ENCODE measurements at regions not wholly inside any gene's neighbourhood (a gene's known extent, or its start where the extent isn't known, plus 50 kb on each side); places are given as distances from the start of the nearest gene placed in this dataset.

- H3K27me3 Mint-ChIP-seq: no peaks in the 10 kb centered on the region
- DNase-seq (ENCODE audit: low spot score in 2 of 2) (no peak), ATAC-seq (replicated peaks; ENCODE audit: extremely low read depth, poor library complexity, severe bottlenecking) (no peak)
- H3K27ac Mint-ChIP-seq (ENCODE audit: low read depth): no peak overlapping the region
- H3K9me3 Mint-ChIP-seq: no peaks in the 10 kb centered on the region
- no peaks in the 10 kb centered on the region for H3K36me3 Mint-ChIP-seq (ENCODE audit: insufficient read depth)
- no peak overlapping the region for H3K4me3 Mint-ChIP-seq
- peaks cover 9% of the 10 kb centered on the region for H3K4me1 Mint-ChIP-seq
These were observed 79.4 kb upstream of the MAP4K3 start for GRCh38 chr2:39516347-39517101.

- ATAC-seq (replicated peaks; ENCODE audit: extremely low read depth, poor library complexity, severe bottlenecking): no peak
- Mint-ChIP-seq H3K36me3 (ENCODE audit: insufficient read depth) (no peaks in the 10 kb centered on the region), H3K4me1 (peaks cover 9% of the 10 kb centered on the region)
These were observed 80.0 kb upstream of the MAP4K3 start for GRCh38 chr2:39517102-39517436.

GRCh38 chr2:39517622-39518021 lies 80.5 kb upstream of the MAP4K3 start:
- peaks cover 9% of the 10 kb centered on the region for H3K4me1 Mint-ChIP-seq
- ATAC-seq (replicated peaks; ENCODE audit: extremely low read depth, poor library complexity, severe bottlenecking) (no peak), DNase-seq (ENCODE audit: low spot score in 2 of 2) (no peak)
- no peak overlapping the region for H3K4me3 Mint-ChIP-seq
- no peaks in the 10 kb centered on the region for H3K9me3 Mint-ChIP-seq
- no peak overlapping the region for H3K27ac Mint-ChIP-seq (ENCODE audit: low read depth)
- H3K36me3 Mint-ChIP-seq (ENCODE audit: insufficient read depth): no peaks in the 10 kb centered on the region
- H3K27me3 Mint-ChIP-seq: no peaks in the 10 kb centered on the region

More at GRCh38 chr2:39517102-39517436, 80.0 kb upstream of the MAP4K3 start:
- H3K4me3 Mint-ChIP-seq: no peak overlapping the region
- no peaks in the 10 kb centered on the region for H3K9me3 Mint-ChIP-seq
- H3K27me3 Mint-ChIP-seq: no peaks in the 10 kb centered on the region
- no peak overlapping the region for H3K27ac Mint-ChIP-seq (ENCODE audit: low read depth)
- no peak for DNase-seq (ENCODE audit: low spot score in 2 of 2)

DNA sequence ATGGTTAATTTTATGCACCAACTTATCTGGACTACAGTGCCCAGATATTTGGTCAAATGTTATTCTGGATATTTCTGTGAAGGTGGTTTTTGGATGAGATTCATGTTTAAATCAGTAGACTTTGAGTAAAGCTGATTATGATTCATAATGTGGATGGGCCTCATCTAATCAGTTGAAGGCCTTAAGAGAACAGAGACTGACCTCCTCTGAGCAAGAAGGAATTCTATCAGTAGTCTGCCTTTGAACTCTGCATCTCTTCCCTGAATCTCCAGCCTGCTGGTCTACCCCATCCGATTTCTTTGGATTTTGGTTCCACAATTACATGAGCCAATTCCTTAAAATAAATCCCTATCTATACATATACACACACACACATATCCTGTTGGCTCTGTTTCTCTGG lies 82.8 kb upstream of the MAP4K3 start:
- no peak overlapping the region for H3K4me3 Mint-ChIP-seq
- no peaks in the 10 kb centered on the region for H3K36me3 Mint-ChIP-seq (ENCODE audit: insufficient read depth)
- DNase-seq (ENCODE audit: low spot score in 2 of 2) (no peak), ATAC-seq (replicated peaks; ENCODE audit: extremely low read depth, poor library complexity, severe bottlenecking) (no peak)
- no peaks in the 10 kb centered on the region for H3K4me1 Mint-ChIP-seq
- H3K27me3 Mint-ChIP-seq: no peaks in the 10 kb centered on the region
- H3K9me3 Mint-ChIP-seq: no peaks in the 10 kb centered on the region
- no peak overlapping the region for H3K27ac Mint-ChIP-seq (ENCODE audit: low read depth)

DNA sequence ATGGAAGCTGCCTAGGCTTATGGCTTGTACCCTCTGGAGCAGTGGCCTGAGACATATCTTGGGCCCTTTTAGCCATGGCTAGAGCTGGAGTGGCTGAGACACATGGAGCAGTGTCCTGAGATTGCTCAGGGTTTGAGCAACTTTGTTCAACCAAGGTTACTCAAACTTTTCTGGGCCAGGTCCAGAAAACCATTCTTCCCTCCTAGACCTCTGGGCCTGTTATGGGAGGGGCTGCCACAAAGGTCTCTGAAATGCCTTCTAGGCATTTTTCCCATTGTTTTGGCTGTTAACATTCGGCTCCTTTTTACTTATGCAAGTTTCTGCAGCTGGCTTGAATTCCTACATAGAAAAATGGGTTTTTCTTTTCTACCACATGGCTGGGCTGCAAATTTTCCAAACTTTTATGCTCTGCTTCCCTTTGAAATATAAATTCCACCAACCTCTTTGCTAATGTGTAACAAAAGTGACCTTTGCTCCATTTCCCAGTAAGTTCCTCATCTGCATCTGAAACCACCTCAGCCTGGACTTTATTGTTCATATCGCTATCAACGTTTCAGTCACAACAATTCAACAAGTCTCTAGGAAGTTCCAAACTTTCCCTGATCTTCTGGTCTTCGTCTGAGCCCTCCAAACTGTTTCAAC lies 84.9 kb upstream of the MAP4K3 start:
- no peak for ATAC-seq (replicated peaks; ENCODE audit: extremely low read depth, poor library complexity, severe bottlenecking)
- Mint-ChIP-seq H3K9me3 (no peaks in the 10 kb centered on the region), H3K4me3 (no peak overlapping the region), H3K27me3 (no peaks in the 10 kb centered on the region), H3K27ac (ENCODE audit: low read depth) (no peak overlapping the region), H3K36me3 (ENCODE audit: insufficient read depth) (no peaks in the 10 kb centered on the region), H3K4me1 (no peaks in the 10 kb centered on the region)
- no peak for DNase-seq (ENCODE audit: low spot score in 2 of 2)

GRCh38 chr2:39522518-39522877 lies 85.4 kb upstream of the MAP4K3 start:
- Mint-ChIP-seq H3K27ac (ENCODE audit: low read depth) (no peak overlapping the region), H3K27me3 (no peaks in the 10 kb centered on the region), H3K4me3 (no peak overlapping the region), H3K9me3 (no peaks in the 10 kb centered on the region), H3K36me3 (ENCODE audit: insufficient read depth) (no peaks in the 10 kb centered on the region), H3K4me1 (no peaks in the 10 kb centered on the region)
- ATAC-seq (replicated peaks; ENCODE audit: extremely low read depth, poor library complexity, severe bottlenecking) (no peak), DNase-seq (ENCODE audit: low spot score in 2 of 2) (no peak)

- Mint-ChIP-seq H3K4me3 (no peak overlapping the region), H3K36me3 (ENCODE audit: insufficient read depth) (no peaks in the 10 kb centered on the region), H3K27me3 (no peaks in the 10 kb centered on the region), H3K9me3 (no peaks in the 10 kb centered on the region), H3K27ac (ENCODE audit: low read depth) (no peak overlapping the region), H3K4me1 (no peaks in the 10 kb centered on the region)
- no peak for DNase-seq (ENCODE audit: low spot score in 2 of 2)
- no peak for ATAC-seq (replicated peaks; ENCODE audit: extremely low read depth, poor library complexity, severe bottlenecking)
These were observed 86.4 kb upstream of the MAP4K3 start for GRCh38 chr2:39523308-39524044.

DNA sequence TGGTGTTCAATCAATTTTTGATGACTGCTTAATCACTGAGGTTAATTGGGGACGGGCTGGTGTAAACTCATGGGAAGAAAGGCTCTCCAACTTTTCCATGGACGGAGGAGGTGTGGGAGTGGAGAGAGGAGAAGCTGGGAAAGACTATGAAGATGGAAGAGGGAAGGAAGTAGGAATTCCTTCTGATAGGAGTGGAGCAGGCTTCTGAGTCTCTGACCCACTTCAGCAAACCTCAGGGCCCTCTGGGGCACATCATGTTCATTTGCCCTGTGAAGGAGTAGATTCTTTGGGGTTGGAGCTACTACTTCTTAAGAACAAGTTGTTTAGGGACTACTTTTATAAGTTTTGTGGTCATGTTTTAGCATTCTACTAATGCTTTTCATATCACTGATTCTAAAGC lies 87.0 kb upstream of the MAP4K3 start:
- H3K27me3 Mint-ChIP-seq: no peaks in the 10 kb centered on the region
- H3K9me3 Mint-ChIP-seq: no peaks in the 10 kb centered on the region
- no peak for DNase-seq (ENCODE audit: low spot score in 2 of 2)
- no peaks in the 10 kb centered on the region for H3K4me1 Mint-ChIP-seq
- H3K4me3 Mint-ChIP-seq: no peak overlapping the region
- no peak overlapping the region for H3K27ac Mint-ChIP-seq (ENCODE audit: low read depth)
- H3K36me3 Mint-ChIP-seq (ENCODE audit: insufficient read depth): no peaks in the 10 kb centered on the region
- ATAC-seq (replicated peaks; ENCODE audit: extremely low read depth, poor library complexity, severe bottlenecking): no peak

DNA sequence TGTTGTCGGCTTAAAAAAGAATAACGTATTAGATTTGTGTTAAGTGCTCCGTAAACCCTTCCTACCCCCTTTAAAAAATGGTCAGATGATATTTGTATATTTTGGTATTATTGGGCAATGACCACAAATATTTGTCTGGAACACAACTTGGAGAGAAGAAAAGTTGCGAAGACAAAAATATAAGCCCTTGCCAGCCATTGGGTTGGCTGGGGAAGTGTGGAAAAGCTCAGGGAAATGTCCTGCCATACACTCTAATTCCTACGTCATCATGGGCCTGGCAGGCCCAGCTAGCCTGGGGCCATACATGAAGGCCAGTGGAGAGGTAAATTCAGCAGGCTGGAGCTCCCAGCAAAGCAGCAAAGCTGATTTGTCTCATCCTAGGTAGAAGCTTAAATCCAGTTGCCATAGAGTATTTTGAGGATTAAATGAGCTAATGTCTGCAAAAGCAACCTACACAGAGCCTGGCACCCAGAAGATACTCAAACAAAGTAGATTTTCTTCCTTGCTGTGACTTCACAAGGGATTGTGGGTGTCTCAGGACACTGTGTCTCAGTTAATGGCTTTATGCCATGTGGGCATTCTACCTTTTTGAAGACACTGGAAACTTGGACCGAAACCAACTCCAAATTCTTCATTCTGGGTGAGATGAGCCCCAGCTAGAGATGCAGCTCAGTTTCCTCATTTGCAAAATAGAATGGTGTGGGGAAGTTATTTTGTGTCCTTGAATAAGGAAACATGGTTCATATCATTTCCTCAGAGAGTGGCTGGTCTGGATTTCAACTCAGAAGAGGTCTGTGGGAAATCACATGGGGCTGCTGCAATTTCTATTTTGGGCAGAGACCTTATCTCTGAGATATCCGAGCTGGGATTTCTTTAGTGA lies 87.9 kb upstream of the MAP4K3 start:
- no peak overlapping the region for H3K27ac Mint-ChIP-seq (ENCODE audit: low read depth)

GRCh38 chr2:39525636-39526412 lies 88.7 kb upstream of the MAP4K3 start:
- Mint-ChIP-seq H3K27ac (ENCODE audit: low read depth) (no peak overlapping the region), H3K4me3 (no peak overlapping the region), H3K27me3 (no peaks in the 10 kb centered on the region), H3K9me3 (no peaks in the 10 kb centered on the region), H3K36me3 (ENCODE audit: insufficient read depth) (no peaks in the 10 kb centered on the region), H3K4me1 (no peaks in the 10 kb centered on the region)
- DNase-seq (ENCODE audit: low spot score in 2 of 2): no peak
- ATAC-seq (replicated peaks; ENCODE audit: extremely low read depth, poor library complexity, severe bottlenecking): no peak

More for the DNA sequence above, 87.9 kb upstream of the MAP4K3 start:
- Mint-ChIP-seq H3K27me3 (no peaks in the 10 kb centered on the region), H3K9me3 (no peaks in the 10 kb centered on the region), H3K4me1 (no peaks in the 10 kb centered on the region), H3K4me3 (no peak overlapping the region), H3K36me3 (ENCODE audit: insufficient read depth) (no peaks in the 10 kb centered on the region)
- no peak for DNase-seq (ENCODE audit: low spot score in 2 of 2)
- no peak for ATAC-seq (replicated peaks; ENCODE audit: extremely low read depth, poor library complexity, severe bottlenecking)

DNA sequence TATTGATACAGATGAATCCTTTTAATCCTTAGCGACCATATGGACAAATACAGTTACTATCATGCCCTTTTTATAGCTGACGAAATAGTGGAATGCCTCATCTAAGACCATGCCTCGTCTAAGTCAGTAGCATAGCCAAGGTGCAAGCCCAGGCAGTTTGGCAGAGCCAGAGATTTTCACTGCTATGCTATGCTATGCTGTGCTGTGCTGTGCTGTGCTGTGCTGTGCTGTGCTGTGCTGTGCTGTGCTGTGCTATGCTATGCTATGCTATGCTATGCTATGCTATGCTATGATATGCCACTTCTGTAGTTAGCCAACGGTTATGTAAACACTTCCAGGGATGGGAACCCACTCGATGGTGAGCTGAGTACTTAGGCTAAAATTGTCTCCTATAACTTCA lies 91.6 kb upstream of the MAP4K3 start:
- H3K4me1 Mint-ChIP-seq: no peaks in the 10 kb centered on the region
- H3K36me3 Mint-ChIP-seq (ENCODE audit: insufficient read depth): no peaks in the 10 kb centered on the region
- H3K27ac Mint-ChIP-seq (ENCODE audit: low read depth): no peak overlapping the region
- H3K27me3 Mint-ChIP-seq: peaks cover 10% of the 10 kb centered on the region
- no peak for ATAC-seq (replicated peaks; ENCODE audit: extremely low read depth, poor library complexity, severe bottlenecking)
- H3K9me3 Mint-ChIP-seq: no peaks in the 10 kb centered on the region
- no peak for DNase-seq (ENCODE audit: low spot score in 2 of 2)
- no peak overlapping the region for H3K4me3 Mint-ChIP-seq

- Mint-ChIP-seq H3K9me3 (no peaks in the 10 kb centered on the region), H3K4me1 (no peaks in the 10 kb centered on the region), H3K27ac (ENCODE audit: low read depth) (no peak overlapping the region), H3K36me3 (ENCODE audit: insufficient read depth) (no peaks in the 10 kb centered on the region), H3K27me3 (peaks cover 16% of the 10 kb centered on the region), H3K4me3 (no peak overlapping the region)
- ATAC-seq (replicated peaks; ENCODE audit: extremely low read depth, poor library complexity, severe bottlenecking) (no peak), DNase-seq (ENCODE audit: low spot score in 2 of 2) (no peak)
These were observed 92.8 kb upstream of the MAP4K3 start for GRCh38 chr2:39529836-39530235.
